Caco-2 (cell line): ENCODE measurements at regions not wholly inside any gene's neighbourhood (a gene's known extent, or its start where the extent isn't known, plus 50 kb on each side); places are given as distances from the start of the nearest gene placed in this dataset.

ENCODE experiments used
- BruUV-seq: library from RNA; stranded (reverse); fragments of 400-500 nt; replicated peaks from 2 replicates; lab custom pipeline; 2021; lab: Mats Ljungman, UMichigan
- CTCF ChIA-PET: fragments of 300-600 bp; sonication (Branson Sonifier 250); formaldehyde crosslinking; loops from one replicate; lab custom pipeline; 2022; ENCODE audit warnings: antibody characterized with exemption; lab: Charles Lee
- POLR2A ChIA-PET: fragments of 300-600 bp; sonication (Branson Sonifier 250); formaldehyde crosslinking; loops from one replicate; lab custom pipeline; 2022; ENCODE audit warnings: antibody characterized with exemption; lab: Charles Lee
- DNase-seq, 2 experiments: peaks; one replicate each; pipeline versions ENCODE4 v3.0.0 to v3.0.0-alpha.2; 2020 to 2022
- H3K27me3 ChIP-seq: replicated peaks from 2 replicates; pipeline ENCODE4 v1.6.0; 2011; ENCODE audit warnings: low read length; ENCODE audit not compliant: control insufficient read depth, insufficient read depth
- H3K36me3 ChIP-seq: 2 replicates; pipeline ENCODE4 v1.5.1; 2011; ENCODE audit warnings: low read length; ENCODE audit not compliant: control insufficient read depth, insufficient read depth
- H3K4me1 ChIP-seq: fragments of 250-450 bp; sonication (Bioruptor Pico); 2 replicates; pipeline ENCODE4 v1.5.1; 2020; ENCODE audit warnings: mild to moderate bottlenecking
- H3K4me3 ChIP-seq: 2 replicates; pipeline ENCODE4 v1.5.1; 2011; ENCODE audit warnings: low read depth, mild to moderate bottlenecking, control low read depth, low read length
- H3K9me3 ChIP-seq: fragments of 250-450 bp; sonication (Bioruptor Pico); 2 replicates; pipeline ENCODE4 v1.5.1; 2020; ENCODE audit warnings: mild to moderate bottlenecking, moderate library complexity
- H3K27ac Mint-ChIP-seq: one replicate; pipeline ENCODE4 v1.8.0; 2022; ENCODE audit warnings: mixed read lengths; ENCODE audit not compliant: unreplicated experiment
- H3K27me3 Mint-ChIP-seq: one replicate; pipeline ENCODE4 v1.8.0; 2022; ENCODE audit warnings: mixed read lengths; ENCODE audit not compliant: insufficient read depth, unreplicated experiment
- H3K36me3 Mint-ChIP-seq: one replicate; pipeline ENCODE4 v1.8.0; 2022; ENCODE audit warnings: mild to moderate bottlenecking, mixed read lengths; ENCODE audit not compliant: insufficient read depth, unreplicated experiment
- H3K4me1 Mint-ChIP-seq: one replicate; pipeline ENCODE4 v1.8.0; 2022; ENCODE audit warnings: low read depth, mixed read lengths; ENCODE audit not compliant: unreplicated experiment
- H3K4me3 Mint-ChIP-seq: one replicate; pipeline ENCODE4 v1.8.0; 2022; ENCODE audit warnings: mild to moderate bottlenecking, moderate library complexity, mixed read lengths; ENCODE audit not compliant: unreplicated experiment
- H3K9me3 Mint-ChIP-seq: one replicate; pipeline ENCODE4 v1.8.0; 2022; ENCODE audit warnings: mixed read lengths; ENCODE audit not compliant: unreplicated experiment
- intact Hi-C: fragments of 100-400 bp; cut with micrococcal nuclease; formaldehyde crosslinking; loops from one replicate; pipeline ENCODE4 v1.10.0; 2022; ENCODE audit not compliant: unreplicated experiment
- TF ChIP-seq, protein P1 (sequence below), 2 experiments: fragments of 200-600 bp in 1 of 2; IDR thresholded peaks; 1 replicate in 1 of 2; 2 replicates in 1 of 2; pipeline versions ENCODE4 v1.5.1 to v1.8.0; 2011 to 2022; ENCODE audit warnings: antibody characterized with exemption in 1 of 2, control low read depth in 1 of 2, inconsistent platforms in 1 of 2, low read depth in 1 of 2, low read length in 1 of 2, mild to moderate bottlenecking in 1 of 2, moderate library complexity in 1 of 2; ENCODE audit not compliant: insufficient read depth in 1 of 2, severe bottlenecking in 1 of 2, unreplicated experiment in 1 of 2

DNA sequence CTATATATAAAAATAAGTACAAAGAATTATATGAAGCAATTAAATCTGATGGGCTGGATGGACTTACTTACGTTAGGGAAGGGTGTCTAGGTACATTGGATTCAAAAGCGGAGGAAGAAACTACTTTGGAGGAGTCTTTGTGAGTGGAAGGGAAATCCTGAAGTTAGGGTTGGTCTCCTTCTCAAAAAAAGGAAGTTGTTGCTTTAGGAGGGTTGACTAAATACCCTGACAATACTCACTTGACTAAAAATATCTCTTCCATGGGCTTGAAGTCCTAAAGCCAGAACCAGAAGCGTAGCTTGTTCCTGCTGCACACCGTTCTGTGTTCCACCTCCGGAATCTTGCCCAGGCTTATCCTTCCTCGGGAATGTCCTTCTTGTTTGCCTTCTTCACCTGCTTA, 143.3 kb upstream of the ZEB2 start:
- Histone ChIP-seq H3K4me3 (no peak overlapping the region), H3K27me3 (no peaks in the 10 kb centered on the region; the same call in 1 of the 2 replicates), H3K9me3 (no peaks in the 10 kb centered on the region), H3K4me1 (no peaks in the 10 kb centered on the region), H3K36me3 (no peaks in the 10 kb centered on the region)
- ChIA-PET CTCF (no interaction called here), POLR2A (no interaction called here)
- H3K4me1 Mint-ChIP-seq, result no peaks in the 10 kb centered on the region
- DNase-seq, result no peak
- no peaks in the 10 kb centered on the region for H3K9me3 Mint-ChIP-seq
- H3K36me3 Mint-ChIP-seq, result no peaks in the 10 kb centered on the region
- H3K27me3 Mint-ChIP-seq, result peaks cover 5% of the 10 kb centered on the region
- intact Hi-C loops, result no loop called here
- BruUV-seq, result no TSS peak
- H3K4me3 Mint-ChIP-seq, result no peak overlapping the region
- H3K27ac Mint-ChIP-seq, result no peak overlapping the region
- TF ChIP-seq, protein P1, sequence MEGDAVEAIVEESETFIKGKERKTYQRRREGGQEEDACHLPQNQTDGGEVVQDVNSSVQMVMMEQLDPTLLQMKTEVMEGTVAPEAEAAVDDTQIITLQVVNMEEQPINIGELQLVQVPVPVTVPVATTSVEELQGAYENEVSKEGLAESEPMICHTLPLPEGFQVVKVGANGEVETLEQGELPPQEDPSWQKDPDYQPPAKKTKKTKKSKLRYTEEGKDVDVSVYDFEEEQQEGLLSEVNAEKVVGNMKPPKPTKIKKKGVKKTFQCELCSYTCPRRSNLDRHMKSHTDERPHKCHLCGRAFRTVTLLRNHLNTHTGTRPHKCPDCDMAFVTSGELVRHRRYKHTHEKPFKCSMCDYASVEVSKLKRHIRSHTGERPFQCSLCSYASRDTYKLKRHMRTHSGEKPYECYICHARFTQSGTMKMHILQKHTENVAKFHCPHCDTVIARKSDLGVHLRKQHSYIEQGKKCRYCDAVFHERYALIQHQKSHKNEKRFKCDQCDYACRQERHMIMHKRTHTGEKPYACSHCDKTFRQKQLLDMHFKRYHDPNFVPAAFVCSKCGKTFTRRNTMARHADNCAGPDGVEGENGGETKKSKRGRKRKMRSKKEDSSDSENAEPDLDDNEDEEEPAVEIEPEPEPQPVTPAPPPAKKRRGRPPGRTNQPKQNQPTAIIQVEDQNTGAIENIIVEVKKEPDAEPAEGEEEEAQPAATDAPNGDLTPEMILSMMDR (IDR thresholded peaks at IDR 0.05; ENCODE audit: insufficient read depth in 1 of 2, low read depth in 1 of 2, low read length in 1 of 2, severe bottlenecking in 1 of 2, unreplicated experiment in 1 of 2), result no peak

DNA sequence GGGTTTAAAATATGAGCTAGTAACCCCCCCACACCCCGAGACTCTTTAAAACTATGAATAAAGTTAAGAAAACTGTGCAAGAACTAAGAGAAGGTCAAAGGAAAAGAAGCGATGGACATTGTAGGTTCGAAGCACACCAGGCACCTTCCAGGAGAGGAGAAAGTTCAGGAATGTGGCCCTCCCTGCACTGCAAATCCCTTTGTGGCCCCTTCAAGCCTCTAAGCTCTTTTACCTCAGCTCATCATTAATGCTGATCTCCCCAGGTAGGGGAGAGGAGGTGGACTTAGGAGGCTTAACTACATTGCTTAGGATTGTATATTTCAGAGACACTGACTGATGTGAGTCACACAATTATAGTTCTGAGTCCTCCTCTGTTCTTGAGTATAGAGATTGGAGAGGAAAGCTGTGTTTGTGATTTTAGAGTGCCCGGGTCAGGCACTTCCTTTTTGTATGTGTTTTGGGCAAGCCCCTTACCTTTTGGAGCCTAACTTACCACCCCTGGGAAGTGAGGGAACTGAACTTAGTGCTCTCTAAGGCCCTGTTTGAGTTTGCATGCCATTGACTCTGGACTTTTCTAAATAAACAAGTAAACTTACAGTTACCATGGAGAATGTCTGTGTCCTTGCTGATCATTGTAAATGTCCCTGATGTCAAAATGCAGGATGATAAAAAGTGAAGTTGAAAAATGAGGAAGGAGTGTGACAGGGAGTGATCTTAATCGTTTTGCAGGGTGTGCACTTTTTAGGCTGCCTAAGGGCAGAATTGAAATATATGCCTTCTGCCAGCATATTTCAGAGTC, 140.8 kb upstream of the ZEB2 start:
- Mint-ChIP-seq H3K4me1 (no peaks in the 10 kb centered on the region), H3K27ac (no peak overlapping the region), H3K27me3 (no peaks in the 10 kb centered on the region), H3K9me3 (no peaks in the 10 kb centered on the region), H3K36me3 (no peaks in the 10 kb centered on the region), H3K4me3 (no peak overlapping the region)
- no peaks in the 10 kb centered on the region for H3K36me3 ChIP-seq
- no peaks in the 10 kb centered on the region for H3K9me3 ChIP-seq
- no TSS peak for BruUV-seq
- no peaks in the 10 kb centered on the region; the same call in 1 of the 2 replicates for H3K27me3 ChIP-seq
- POLR2A ChIA-PET, result no interaction called here
- H3K4me1 ChIP-seq, result no peaks in the 10 kb centered on the region
- intact Hi-C loops, result no loop called here
- H3K4me3 ChIP-seq, result no peak overlapping the region
- TF ChIP-seq, protein P1 (IDR thresholded peaks at IDR 0.05; ENCODE audit: insufficient read depth in 1 of 2, low read depth in 1 of 2, low read length in 1 of 2, severe bottlenecking in 1 of 2, unreplicated experiment in 1 of 2), result no peak
- no peak for DNase-seq
- CTCF ChIA-PET, result no interaction called here

DNA sequence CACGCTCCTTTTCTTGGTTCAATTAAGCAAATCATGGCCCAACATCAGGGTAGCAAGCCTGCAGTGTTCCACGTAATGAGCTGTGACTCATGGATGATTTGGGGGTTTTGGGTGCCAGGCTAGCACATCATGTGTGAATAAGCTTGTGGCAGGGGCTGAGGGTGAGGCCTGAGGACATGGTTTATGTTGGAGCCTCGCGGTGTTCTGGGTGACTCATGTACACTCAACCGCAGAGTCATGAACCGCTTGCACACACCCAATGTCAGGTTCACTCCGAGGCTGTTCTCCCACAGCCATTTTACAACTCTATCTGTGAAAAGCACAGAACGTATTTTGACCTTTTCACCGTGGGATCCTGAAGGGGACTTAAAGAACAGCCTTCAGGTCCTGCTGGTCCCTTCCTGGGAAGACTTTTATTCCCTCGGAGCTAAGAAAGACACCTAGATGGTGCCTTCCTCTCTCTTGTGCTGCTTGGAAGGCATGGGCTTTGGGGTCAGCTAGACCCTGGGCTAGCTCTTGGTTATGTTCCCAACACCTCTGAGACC, 139.9 kb upstream of the ZEB2 start:
- no peaks in the 10 kb centered on the region for H3K4me1 Mint-ChIP-seq
- no peak for DNase-seq
- H3K27ac Mint-ChIP-seq, result no peak overlapping the region
- TF ChIP-seq, protein P1 (IDR thresholded peaks at IDR 0.05; ENCODE audit: insufficient read depth in 1 of 2, low read depth in 1 of 2, low read length in 1 of 2, severe bottlenecking in 1 of 2, unreplicated experiment in 1 of 2), result no peak
- no peak overlapping the region for H3K4me3 Mint-ChIP-seq
- Histone ChIP-seq H3K27me3 (no peaks in the 10 kb centered on the region; the same call in 1 of the 2 replicates), H3K4me3 (no peak overlapping the region), H3K4me1 (no peaks in the 10 kb centered on the region), H3K36me3 (no peaks in the 10 kb centered on the region), H3K9me3 (no peaks in the 10 kb centered on the region)
- POLR2A ChIA-PET, result no interaction called here
- CTCF ChIA-PET, result no interaction called here
- BruUV-seq, result no TSS peak
- no peaks in the 10 kb centered on the region for H3K36me3 Mint-ChIP-seq
- intact Hi-C loops, result no loop called here
- H3K9me3 Mint-ChIP-seq, result no peaks in the 10 kb centered on the region
- no peaks in the 10 kb centered on the region for H3K27me3 Mint-ChIP-seq
